ENCODE measurements at regions not wholly inside any gene's neighbourhood (a gene's known extent, or its start where the extent isn't known, plus 50 kb on each side); places are given as distances from the start of the nearest gene placed in this dataset.

DNA sequence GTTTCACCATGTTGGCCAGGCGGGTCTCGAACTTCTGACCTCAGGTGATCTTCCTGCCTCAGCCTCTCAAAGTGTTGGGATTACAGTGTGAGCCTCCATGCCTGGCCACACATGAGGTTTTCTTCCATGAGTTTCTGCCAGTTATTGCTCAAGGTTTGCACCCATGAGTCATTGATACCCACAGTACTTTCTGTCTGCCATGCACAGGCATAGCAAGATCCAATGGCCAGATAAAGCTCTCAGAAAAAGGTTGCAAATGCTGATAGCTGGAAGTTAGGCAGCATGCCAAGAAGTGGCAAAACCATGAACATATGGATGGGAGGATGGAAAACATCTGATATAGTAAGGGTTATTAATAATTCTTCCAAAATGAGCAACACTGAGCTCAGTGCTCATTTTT is 298.7 kb upstream of the NRG3 start:
- TF ChIP-seq, protein P1, sequence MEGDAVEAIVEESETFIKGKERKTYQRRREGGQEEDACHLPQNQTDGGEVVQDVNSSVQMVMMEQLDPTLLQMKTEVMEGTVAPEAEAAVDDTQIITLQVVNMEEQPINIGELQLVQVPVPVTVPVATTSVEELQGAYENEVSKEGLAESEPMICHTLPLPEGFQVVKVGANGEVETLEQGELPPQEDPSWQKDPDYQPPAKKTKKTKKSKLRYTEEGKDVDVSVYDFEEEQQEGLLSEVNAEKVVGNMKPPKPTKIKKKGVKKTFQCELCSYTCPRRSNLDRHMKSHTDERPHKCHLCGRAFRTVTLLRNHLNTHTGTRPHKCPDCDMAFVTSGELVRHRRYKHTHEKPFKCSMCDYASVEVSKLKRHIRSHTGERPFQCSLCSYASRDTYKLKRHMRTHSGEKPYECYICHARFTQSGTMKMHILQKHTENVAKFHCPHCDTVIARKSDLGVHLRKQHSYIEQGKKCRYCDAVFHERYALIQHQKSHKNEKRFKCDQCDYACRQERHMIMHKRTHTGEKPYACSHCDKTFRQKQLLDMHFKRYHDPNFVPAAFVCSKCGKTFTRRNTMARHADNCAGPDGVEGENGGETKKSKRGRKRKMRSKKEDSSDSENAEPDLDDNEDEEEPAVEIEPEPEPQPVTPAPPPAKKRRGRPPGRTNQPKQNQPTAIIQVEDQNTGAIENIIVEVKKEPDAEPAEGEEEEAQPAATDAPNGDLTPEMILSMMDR (IDR thresholded peaks at IDR 0.05) = no peak
- TF ChIP-seq POLR2AphosphoS5 (IDR thresholded peaks at IDR 0.05; ENCODE audit: insufficient read depth in 1 of 2, low read depth in 1 of 2) (no peak), POLR2A (IDR thresholded peaks at IDR 0.05) (no peak)
